Esophagus muscularis mucosa (tissue), 4 donors: ENCODE measurements at regions not wholly inside any gene's neighbourhood (a gene's known extent, or its start where the extent isn't known, plus 50 kb on each side); places are given as distances from the start of the nearest gene placed in this dataset.

Experiments
- CTCF ChIP-seq, 3 experiments: fragments of 200-600 bp in 2 of 3; fragments of 450-650 bp in 1 of 3; sonication (generic) in 2 of 3; IDR thresholded peaks; one replicate each; pipeline ENCODE4 v1.5.1; 2017 to 2019; ENCODE audit warnings: antibody characterized with exemption in 3 of 3, mild to moderate bottlenecking in 2 of 3, moderate library complexity in 1 of 3
- EP300 ChIP-seq: sonication (generic); formaldehyde crosslinking; IDR thresholded peaks from one replicate; pipeline ENCODE4 v1.6.1; 2017; ENCODE audit warnings: antibody characterized with exemption
- POLR2A ChIP-seq: fragments of 450-650 bp; IDR thresholded peaks from one replicate; pipeline ENCODE4 v1.6.1; 2017; ENCODE audit warnings: antibody characterized with exemption, moderate library complexity, mild to moderate bottlenecking, low read depth
- POLR2AphosphoS5 ChIP-seq, 2 donors: sonication (generic); formaldehyde crosslinking; IDR thresholded peaks; one replicate each; pipeline ENCODE4 v1.6.1; 2017; ENCODE audit warnings: antibody characterized with exemption in 2 of 2

GRCh38 chr14:85085981-85086380 is 444.0 kb upstream of the FLRT2 start:
- no peak for TF ChIP-seq CTCF (IDR thresholded peaks at IDR 0.05)
- TF ChIP-seq POLR2A, result no peak
- TF ChIP-seq POLR2AphosphoS5 (IDR thresholded peaks at IDR 0.05), result no peak
- TF ChIP-seq EP300, result no peak
